Fibroblast of pulmonary artery (primary cell): ENCODE measurements at regions not wholly inside any gene's neighbourhood (a gene's known extent, or its start where the extent isn't known, plus 50 kb on each side); places are given as distances from the start of the nearest gene placed in this dataset.

ENCODE experiments used
- DNase-seq: peaks from one replicate; pipeline ENCODE4 v3.0.0-alpha.2; 2010; ENCODE audit warnings: low read depth
- H3K4me3 ChIP-seq: replicated peaks from 2 replicates; pipeline ENCODE4 v1.5.1; 2011; ENCODE audit warnings: low read depth, mild to moderate bottlenecking, control low read depth, low read length, moderate library complexity
- TF ChIP-seq, protein P1 (sequence below): IDR thresholded peaks from 2 replicates; pipeline ENCODE4 v1.5.1; 2011; ENCODE audit warnings: mild to moderate bottlenecking, control low read depth, low read length, inconsistent platforms; ENCODE audit errors: missing control alignments

DNA sequence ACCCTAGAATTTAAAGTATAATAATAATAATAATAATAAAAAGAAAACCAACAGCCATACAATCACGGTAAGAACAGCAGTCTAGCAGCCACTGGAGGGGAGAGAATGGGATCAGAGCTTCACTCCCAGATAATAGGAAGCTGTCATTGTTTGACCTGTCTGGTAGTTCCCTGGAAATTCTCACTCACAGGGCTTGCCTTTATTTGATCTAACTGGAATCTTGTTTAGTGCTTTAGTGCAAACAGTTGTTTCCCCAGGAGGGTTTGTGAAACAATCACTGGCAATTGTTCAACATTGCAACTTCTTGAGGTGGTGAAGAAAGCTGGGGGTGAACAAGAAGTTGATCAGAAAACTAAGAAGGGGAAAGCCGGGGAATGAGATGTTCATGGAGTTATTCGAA, 68.7 kb upstream of the PTCSC3 start:
- TF ChIP-seq, protein P1, sequence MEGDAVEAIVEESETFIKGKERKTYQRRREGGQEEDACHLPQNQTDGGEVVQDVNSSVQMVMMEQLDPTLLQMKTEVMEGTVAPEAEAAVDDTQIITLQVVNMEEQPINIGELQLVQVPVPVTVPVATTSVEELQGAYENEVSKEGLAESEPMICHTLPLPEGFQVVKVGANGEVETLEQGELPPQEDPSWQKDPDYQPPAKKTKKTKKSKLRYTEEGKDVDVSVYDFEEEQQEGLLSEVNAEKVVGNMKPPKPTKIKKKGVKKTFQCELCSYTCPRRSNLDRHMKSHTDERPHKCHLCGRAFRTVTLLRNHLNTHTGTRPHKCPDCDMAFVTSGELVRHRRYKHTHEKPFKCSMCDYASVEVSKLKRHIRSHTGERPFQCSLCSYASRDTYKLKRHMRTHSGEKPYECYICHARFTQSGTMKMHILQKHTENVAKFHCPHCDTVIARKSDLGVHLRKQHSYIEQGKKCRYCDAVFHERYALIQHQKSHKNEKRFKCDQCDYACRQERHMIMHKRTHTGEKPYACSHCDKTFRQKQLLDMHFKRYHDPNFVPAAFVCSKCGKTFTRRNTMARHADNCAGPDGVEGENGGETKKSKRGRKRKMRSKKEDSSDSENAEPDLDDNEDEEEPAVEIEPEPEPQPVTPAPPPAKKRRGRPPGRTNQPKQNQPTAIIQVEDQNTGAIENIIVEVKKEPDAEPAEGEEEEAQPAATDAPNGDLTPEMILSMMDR, result no peak
- no peak for DNase-seq
- no peak overlapping the region for H3K4me3 ChIP-seq

DNA sequence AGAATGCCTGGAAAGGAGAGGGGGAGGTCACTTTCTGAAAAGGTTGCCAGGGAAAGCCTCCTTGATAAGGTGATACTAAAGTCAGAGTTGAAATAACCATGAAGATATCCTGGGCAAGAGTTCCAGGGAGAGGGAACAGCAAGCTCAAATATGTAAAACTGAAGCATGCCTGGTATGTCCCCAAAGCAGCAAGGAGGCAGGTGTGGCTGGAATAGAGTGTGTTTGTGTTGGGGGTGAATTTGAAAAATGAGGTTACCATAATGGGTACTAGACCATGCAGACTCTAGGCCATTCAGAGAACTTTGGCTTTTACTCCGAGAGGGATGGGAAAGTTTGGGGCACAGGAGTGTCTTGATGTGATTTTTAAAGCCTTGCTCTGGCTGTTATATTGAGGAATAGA, 66.7 kb upstream of the PTCSC3 start:
- TF ChIP-seq, protein P1, result no peak
- no peak overlapping the region for H3K4me3 ChIP-seq
- no peak for DNase-seq

DNA sequence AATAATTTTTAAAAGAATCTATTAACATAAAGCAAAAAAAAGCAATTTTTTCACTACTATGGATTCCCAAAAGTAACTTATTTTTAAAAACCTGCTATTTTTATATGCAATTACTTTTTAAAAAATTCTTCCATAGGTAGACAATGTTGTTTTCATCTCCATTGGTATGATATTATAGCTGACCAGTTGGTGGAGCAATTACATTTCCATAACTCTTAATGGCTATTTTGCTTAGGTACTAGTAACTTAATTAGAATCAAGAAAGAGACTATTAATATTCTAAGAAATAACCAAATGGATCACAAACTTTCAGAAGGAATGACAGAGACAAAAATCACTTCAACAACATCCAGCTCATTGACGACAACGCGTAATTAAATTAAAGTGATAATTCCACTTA, 64.7 kb upstream of the PTCSC3 start:
- TF ChIP-seq, protein P1, result peak; percentile 6
- DNase-seq, result peak; percentile 6
- no peak overlapping the region for H3K4me3 ChIP-seq

DNA sequence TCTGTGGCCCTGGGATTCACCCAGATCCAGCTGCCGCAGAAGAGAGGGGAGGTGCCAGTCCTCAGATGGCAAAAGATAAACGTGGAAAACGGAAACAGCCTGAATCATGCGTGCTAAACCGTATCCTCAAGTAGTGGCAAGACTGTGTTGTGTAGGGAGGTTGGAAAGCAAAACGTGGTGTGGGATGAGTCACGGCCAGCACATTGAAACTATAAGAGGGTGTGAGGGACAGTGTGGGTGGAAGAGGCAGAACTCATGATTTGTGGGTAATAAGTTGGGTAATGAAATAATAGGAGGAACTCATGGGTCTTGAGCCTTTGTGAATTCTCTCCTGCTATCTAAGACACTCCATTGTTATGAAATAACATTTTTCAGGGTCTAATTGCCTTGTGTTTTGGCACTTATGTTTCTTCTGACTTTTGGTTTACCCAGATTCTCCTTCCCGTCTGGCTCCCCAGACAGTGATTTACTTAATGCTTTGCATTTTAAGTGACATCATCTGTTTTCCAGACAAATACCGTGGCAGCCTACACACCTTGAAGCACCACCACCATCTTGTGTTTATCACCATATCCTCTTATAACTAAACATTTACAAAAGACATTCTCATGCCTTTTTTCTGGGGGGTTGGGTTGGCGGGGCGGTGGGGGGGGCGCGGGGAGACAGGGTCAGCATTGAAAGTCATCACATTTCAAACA, 62.3 kb upstream of the PTCSC3 start:
- TF ChIP-seq, protein P1, result no peak

DNA sequence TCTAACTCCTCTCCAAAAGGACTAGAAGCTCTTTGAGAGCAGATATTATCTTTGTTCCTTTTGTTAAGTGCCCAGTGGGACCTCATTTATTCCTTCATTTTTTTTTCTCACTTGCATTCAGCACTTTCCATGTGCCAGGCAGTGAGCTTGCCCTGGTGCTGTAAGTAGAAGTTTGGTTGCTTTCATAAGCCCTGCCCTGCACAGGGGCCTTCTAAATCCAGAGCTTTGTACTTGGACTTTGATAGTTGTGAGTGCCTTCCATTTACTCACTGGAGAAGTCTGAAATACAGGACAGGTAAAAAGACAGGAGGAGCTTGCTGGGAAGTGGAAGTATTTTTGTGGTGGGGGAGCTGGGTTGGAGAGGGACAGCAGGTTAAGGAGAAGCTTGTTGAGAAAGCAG, 56.7 kb upstream of the PTCSC3 start:
- H3K4me3 ChIP-seq, result no peak overlapping the region
- no peak for DNase-seq
- TF ChIP-seq, protein P1, result no peak

More for the DNA sequence above, 62.3 kb upstream of the PTCSC3 start:
- no peak overlapping the region for H3K4me3 ChIP-seq
- peak; percentile 6 for DNase-seq

DNA sequence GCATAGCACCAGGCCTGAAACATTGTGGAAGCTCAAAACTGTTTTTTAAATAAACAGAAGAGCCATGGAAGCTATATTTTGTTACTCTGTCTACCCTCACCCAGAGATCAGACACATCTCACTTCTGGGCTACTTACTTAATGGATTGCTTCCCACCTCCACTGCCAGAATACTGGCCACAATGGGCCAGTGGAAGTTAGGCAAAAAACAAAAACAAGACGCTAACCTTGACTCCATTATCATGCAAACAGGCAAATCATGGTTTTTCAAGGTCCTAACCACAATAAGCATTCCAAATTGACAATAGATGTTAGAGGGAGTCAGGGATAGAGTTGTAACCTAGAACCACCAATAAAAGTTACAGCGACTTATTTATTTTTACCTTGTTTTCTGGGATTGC, 52.7 kb upstream of the PTCSC3 start:
- TF ChIP-seq, protein P1, result no peak
- H3K4me3 ChIP-seq, result no peak overlapping the region
- DNase-seq, result no peak

DNA sequence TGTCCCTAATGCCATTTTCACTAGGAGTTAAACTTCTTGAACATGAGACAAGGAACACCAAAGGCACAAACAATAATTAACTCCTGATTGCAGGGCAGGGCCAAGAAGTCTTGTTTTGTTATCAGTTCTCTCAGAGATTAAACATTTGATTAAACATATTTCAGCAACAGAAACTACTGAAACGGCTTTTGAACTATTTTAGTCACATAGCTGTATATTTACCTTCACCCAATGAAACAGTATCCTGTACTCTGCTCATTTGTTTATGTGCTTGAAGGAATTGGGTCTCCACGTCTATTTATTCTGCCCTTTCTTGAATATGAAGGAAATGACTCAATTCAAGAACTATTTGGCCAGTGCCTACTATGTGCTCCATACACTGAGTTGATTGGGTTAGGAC, 51.3 kb upstream of the PTCSC3 start:
- TF ChIP-seq, protein P1, result no peak
- no peak overlapping the region for H3K4me3 ChIP-seq
- no peak for DNase-seq
